HL-60/S4 (cell line): ENCODE measurements at regions not wholly inside any gene's neighbourhood (a gene's known extent, or its start where the extent isn't known, plus 50 kb on each side); places are given as distances from the start of the nearest gene placed in this dataset.

Experiments
- in situ Hi-C: fragments of 300-500 bp; cut with MboI; formaldehyde crosslinking; loops from 2 replicates; pipeline ENCODE4 v1.14.3; 2022; ENCODE audit warnings: low sequenced_read_pairs

DNA sequence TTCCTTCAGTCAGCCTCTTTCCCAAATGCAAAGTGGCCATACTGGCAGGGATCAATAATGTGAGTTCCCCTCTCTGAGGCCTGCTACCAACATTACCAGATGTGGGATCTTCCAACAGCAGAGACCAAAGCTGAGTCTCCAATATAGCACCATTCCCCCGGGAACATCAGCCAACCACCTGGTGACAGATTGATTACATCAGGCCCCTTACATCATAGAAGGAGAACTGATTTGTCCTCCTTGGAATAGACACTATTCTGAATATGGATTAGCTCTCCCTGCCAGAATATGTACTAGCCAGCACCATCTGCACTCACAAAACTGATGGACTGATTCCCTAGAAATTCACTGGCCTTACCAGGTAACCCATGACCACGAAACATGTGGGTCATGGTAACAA lies 61.9 kb upstream of the CARMIL1 start:
- in situ Hi-C loops, result no loop called here

DNA sequence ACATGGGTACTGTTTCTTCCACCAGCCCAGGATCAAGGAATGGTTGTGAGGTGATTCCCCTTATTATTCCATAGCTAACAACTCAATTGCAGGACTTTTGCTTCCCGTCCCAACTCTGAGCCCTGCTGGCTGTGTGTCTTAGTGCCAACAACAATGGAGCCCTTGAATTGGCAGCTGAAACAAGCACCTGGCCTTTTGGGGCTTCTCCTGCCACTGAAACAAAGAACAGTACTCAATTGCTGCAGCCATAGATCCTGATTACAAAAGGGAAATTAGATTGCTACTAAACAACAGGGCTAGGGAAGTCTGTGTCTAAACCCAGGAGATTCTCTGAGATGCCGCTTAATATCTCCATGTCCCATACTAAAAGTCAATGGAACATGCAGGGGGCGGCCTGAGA lies 61.3 kb upstream of the CARMIL1 start:
- in situ Hi-C loops, result no loop called here

DNA sequence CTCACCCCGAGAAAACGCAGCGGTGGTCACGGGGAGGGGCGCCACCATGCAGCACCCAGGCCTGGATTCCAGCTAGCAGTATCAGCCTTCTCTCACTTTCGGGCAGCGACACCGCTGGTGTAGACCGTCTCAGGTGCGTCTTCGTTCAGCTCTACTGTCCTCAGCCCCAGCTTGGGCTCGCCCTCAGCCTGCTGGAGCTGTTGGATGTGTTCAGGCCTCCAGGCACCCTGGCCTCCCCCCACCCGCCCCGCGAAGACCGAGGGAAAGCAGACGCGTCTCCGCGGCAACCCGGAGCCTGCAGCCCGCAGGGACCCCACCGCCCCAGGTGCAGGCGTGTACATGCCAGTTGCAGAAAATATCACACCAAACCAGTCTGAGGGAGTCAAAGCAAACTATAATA lies 60.8 kb upstream of the CARMIL1 start:
- in situ Hi-C loops, result no loop called here

DNA sequence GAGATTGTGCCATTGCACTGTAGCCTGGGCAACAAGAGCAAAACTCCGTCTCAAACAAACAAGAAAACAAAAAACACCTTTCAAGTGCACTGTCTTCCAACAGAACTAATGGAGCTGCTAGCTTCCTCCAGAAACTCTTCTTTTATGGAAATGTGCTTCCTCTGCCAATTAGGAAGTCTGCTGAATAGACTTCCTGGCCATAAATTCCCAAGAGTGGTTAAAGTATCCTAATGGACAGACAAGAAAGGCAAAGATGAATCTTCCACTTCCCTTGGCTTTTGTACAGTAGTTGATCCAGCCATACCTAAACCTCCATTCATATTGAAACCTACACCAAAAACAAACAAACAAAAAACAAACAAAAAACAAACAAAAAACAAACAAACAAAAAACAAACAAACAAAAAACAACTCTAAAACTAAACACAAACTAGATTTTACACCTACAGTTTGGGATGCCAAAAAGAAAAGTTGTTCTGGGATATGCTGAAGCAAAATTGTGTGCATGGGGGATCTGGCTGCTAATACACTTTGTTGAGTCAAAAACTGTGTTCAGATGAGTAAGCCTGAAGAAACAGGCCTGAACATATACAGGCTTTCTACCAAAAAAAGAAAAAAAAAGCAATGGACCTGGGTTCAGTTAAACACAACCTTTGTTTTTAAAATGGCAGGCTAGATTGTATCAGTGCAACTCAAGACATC lies 59.8 kb upstream of the CARMIL1 start:
- in situ Hi-C loops, result no loop called here

DNA sequence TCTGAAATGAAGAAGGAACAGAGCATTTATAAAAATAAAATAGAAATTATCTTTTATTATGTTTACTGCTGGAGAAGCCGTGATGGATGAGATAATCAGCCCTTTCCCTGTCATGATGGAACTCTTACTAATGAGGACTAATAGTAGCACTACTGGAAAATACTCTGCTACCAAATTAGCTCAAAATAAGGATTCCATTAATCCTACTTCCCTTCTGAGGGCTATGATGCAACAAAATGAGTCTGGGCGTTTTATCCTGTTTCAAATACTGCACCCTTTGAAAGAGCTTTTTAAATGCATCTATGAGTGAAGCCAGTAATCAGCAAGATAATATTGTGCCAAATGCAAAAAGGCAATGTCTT lies 59.3 kb upstream of the CARMIL1 start:
- in situ Hi-C loops, result no loop called here

DNA sequence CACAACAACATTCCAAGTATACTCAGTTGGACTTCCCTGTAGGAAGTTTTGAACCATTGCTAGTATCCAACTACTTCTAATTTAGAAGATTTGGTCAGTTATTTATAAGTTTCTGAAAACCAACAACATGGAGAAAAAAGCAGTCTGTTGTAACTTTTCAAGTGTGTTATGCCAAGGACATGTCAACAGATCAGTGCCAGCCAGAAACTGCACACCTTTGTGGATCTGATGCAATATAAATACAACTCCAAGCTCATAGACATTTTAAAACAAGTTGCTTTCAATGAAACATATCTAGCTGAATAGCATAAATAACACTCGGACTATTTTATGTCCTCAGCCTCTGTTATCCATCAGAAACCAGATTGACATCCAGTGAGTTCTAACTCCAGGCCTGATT lies 58.3 kb upstream of the CARMIL1 start:
- in situ Hi-C loops, result no loop called here

DNA sequence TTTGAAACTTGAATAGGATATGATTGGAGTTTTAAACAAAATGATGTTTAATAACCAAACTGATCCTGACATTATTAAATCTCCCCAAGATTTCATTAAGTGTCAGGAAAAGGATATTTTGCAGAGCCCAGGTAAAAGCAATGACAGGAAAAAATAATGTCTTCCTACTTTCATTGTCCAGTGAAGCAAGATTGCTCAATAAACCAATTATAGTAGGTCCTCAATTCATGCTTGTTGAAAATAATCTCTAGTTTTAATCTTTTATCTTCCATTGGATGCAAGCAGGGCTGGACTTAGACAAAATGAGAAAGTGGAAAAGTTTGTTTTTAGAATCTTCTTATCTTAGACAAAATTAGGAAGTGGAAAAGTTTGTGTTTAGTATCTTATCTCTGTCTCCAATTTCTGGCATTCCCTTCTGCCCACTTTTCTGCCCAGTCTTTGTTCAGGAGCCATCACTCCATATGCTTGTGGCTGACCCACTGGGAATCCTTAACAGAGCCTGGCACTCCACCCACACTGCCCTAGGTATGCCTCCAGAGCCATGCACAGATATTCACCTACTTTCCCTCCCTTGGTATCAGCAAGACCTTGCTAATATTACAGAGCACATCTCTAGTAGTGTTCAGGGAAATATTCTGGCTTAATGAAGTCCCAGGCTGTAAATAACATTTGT lies 57.0 kb upstream of the CARMIL1 start:
- in situ Hi-C loops, result no loop called here

DNA sequence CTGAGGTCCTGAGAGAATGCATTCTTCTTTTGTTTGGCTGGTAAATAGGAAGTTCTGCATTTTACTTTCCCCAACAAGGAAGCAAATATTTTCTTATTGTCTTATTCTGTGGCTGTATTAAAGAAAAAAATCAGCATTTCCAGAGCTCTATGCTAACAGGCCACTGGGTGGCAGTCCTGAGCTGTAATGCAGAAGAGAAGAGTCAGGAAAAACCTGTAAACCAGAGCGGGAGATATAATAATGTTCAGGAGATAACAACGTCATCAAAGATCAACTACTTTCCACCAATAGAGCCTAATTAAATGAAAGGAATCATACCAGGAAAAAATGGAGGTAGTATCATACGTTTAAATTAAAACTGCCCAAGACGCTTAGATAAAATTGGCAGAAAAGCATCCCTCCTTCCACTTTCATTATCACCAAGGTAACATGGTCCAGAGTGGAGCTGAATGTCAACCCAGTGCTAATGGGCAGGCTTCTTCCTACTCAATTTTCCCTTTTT lies 55.6 kb upstream of the CARMIL1 start:
- in situ Hi-C loops, result no loop called here

DNA sequence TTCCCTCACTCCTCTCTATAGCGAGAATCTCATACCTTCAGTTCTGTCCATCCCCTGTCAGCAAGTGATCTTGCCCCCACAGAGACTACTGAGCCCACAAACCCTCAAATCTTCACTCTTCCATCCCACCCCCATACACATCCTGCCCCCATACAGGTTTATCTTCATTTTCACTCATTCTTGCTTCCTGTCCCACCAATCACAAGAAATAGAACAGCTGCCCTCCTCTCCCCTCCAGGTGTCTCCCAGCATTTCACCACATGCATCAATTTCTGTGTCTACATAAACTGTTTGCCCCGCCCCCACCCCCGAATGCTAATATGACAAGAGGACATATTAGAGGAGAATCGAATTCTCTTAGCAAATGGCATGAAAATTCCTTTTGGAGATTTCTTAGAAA lies 54.9 kb upstream of the CARMIL1 start:
- in situ Hi-C loops, result no loop called here

DNA sequence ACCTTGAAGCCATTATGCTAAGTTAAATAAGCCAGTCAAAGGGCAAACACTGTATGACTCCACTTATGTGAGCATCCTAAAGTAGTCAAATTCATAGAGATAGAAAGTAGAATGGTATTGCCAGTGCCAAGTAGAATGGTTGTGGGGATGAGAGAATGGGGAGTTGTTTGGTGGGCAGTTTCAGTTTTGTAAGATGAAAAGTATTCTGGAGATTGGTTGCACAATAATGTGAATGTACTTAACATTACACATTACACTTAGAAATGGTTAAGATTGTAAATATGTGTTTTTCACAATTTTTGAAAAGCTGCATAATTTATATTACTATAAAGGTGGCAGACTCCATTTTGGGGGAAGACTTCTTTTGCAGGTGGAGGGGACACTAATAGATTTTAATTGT lies 51.3 kb upstream of the CARMIL1 start:
- in situ Hi-C loops, result no loop called here
